HEK293 (cell line): ENCODE measurements at regions not wholly inside any gene's neighbourhood (a gene's known extent, or its start where the extent isn't known, plus 50 kb on each side); places are given as distances from the start of the nearest gene placed in this dataset.
"Not testable (repeated sequence)": the region's sequence is repeated elsewhere in the genome, so short reads cannot be mapped to it uniquely, and the experiment has no call there.

Experiments used
- CTCF ChIA-PET: fragments of 350-600 bp; formaldehyde crosslinking; extraction: SDS; loops from one replicate; lab custom pipeline; 2021; ENCODE audit warnings: antibody characterized with exemption; lab: Yijun Ruan, JAX
- POLR2A ChIA-PET: fragments of 300-600 bp; formaldehyde crosslinking; extraction: SDS; loops from one replicate; lab custom pipeline; 2020; ENCODE audit warnings: antibody characterized with exemption, inconsistent platforms; lab: Yijun Ruan, JAX
- H3K27ac ChIP-seq: fragments of 200-500 bp; sonication (Bioruptor generic); 2 replicates; pipeline ENCODE4 v1.5.1; 2014; ENCODE audit warnings: low read depth, low read length, control low read depth, inconsistent platforms; ENCODE audit errors: extremely low read depth
- H3K36me3 ChIP-seq, 2 experiments: fragments of 200-500 bp in 1 of 2; sonication (Bioruptor generic) in 1 of 2; 1 replicate in 1 of 2; 2 replicates in 1 of 2; pipeline ENCODE4 v1.5.1; 2014 to 2017; ENCODE audit warnings: inconsistent platforms in 2 of 2, low read length in 2 of 2; ENCODE audit not compliant: control insufficient read depth in 2 of 2, insufficient read depth in 1 of 2
- H3K4me1 ChIP-seq: fragments of 200-500 bp; sonication (Bioruptor generic); 2 replicates; pipeline ENCODE4 v1.5.1; 2014; ENCODE audit warnings: mild to moderate bottlenecking, low read length, inconsistent platforms; ENCODE audit not compliant: control insufficient read depth, insufficient read depth
- H3K4me3 ChIP-seq: 2 replicates; pipeline ENCODE4 v1.5.1; 2011; ENCODE audit warnings: low read depth, mild to moderate bottlenecking, control low read depth, low read length, moderate library complexity
- H3K9me3 ChIP-seq: fragments of 200-500 bp; sonication (Bioruptor generic); 2 replicates; pipeline ENCODE4 v1.5.1; 2014; ENCODE audit warnings: low read depth, low read length, inconsistent platforms; ENCODE audit not compliant: control insufficient read depth, insufficient read depth
- FEZF1 ChIP-seq: fragments of 450-650 bp; formaldehyde crosslinking; IDR thresholded peaks from 2 replicates; pipeline ENCODE4 v1.5.1; 2016; ENCODE audit warnings: missing biosample characterization, missing genetic modification characterization
- GLIS1 ChIP-seq: fragments of 450-650 bp; formaldehyde crosslinking; IDR thresholded peaks from 2 replicates; pipeline ENCODE4 v1.5.1; 2016; ENCODE audit warnings: missing biosample characterization, missing genetic modification characterization
- INSM2 ChIP-seq: fragments of 450-650 bp; formaldehyde crosslinking; IDR thresholded peaks from 2 replicates; pipeline ENCODE4 v1.5.1; 2016; ENCODE audit warnings: missing biosample characterization, missing genetic modification characterization
- SETDB1 ChIP-seq: IDR thresholded peaks from one replicate; pipeline ENCODE4 v1.6.1; 2017; ENCODE audit warnings: mild to moderate bottlenecking, low read length, moderate library complexity, mixed read lengths; ENCODE audit not compliant: insufficient read length
- ZFP3 ChIP-seq: fragments of 450-650 bp; formaldehyde crosslinking; IDR thresholded peaks from 2 replicates; pipeline ENCODE4 v1.5.1; 2016; ENCODE audit warnings: low read depth, missing biosample characterization, missing genetic modification characterization
- ZFP69B ChIP-seq: fragments of 450-650 bp; formaldehyde crosslinking; IDR thresholded peaks from 2 replicates; pipeline ENCODE4 v1.5.1; 2016; ENCODE audit warnings: missing biosample characterization, missing genetic modification characterization
- ZNF133 ChIP-seq: fragments of 450-650 bp; formaldehyde crosslinking; IDR thresholded peaks from 2 replicates; pipeline ENCODE4 v1.5.1; 2016; ENCODE audit warnings: missing biosample characterization, missing genetic modification characterization
- ZNF175 ChIP-seq: fragments of 450-650 bp; formaldehyde crosslinking; IDR thresholded peaks from 2 replicates; pipeline ENCODE4 v1.5.1; 2016; ENCODE audit warnings: missing biosample characterization, missing genetic modification characterization
- ZNF184 ChIP-seq: fragments of 450-650 bp; IDR thresholded peaks from 2 replicates; pipeline ENCODE4 v1.5.1; 2018; ENCODE audit warnings: missing biosample characterization, mild to moderate bottlenecking, missing genetic modification characterization
- ZNF2 ChIP-seq: fragments of 450-650 bp; formaldehyde crosslinking; IDR thresholded peaks from 2 replicates; pipeline ENCODE4 v1.5.1; 2016; ENCODE audit warnings: missing biosample characterization, missing genetic modification characterization
- ZNF223 ChIP-seq: fragments of 450-650 bp; formaldehyde crosslinking; IDR thresholded peaks from 2 replicates; pipeline ENCODE4 v1.5.1; 2016; ENCODE audit warnings: missing biosample characterization, missing genetic modification characterization
- ZNF274 ChIP-seq, 2 experiments: fragments of 200-500 bp in 1 of 2; fragments of 450-650 bp in 1 of 2; sonication (Bioruptor generic) in 1 of 2; formaldehyde crosslinking in 1 of 2; IDR thresholded peaks; 2 replicates each; pipeline versions ENCODE4 v1.5.1 to v1.6.1; 2014 to 2016; ENCODE audit warnings: borderline replicate concordance in 1 of 2, inconsistent platforms in 1 of 2, low read length in 1 of 2, missing biosample characterization in 1 of 2, missing genetic modification characterization in 1 of 2
- ZNF292 ChIP-seq: fragments of 450-650 bp; formaldehyde crosslinking; IDR thresholded peaks from 2 replicates; pipeline ENCODE4 v1.5.1; 2016; ENCODE audit warnings: low read depth, missing biosample characterization, missing genetic modification characterization, borderline replicate concordance
- ZNF394 ChIP-seq: fragments of 450-650 bp; formaldehyde crosslinking; IDR thresholded peaks from 2 replicates; pipeline ENCODE4 v1.5.1; 2016; ENCODE audit warnings: missing biosample characterization, missing genetic modification characterization, mild to moderate bottlenecking, moderate library complexity, borderline replicate concordance
- ZNF433 ChIP-seq: fragments of 450-650 bp; formaldehyde crosslinking; IDR thresholded peaks from 2 replicates; pipeline ENCODE4 v1.5.1; 2016; ENCODE audit warnings: missing biosample characterization, missing genetic modification characterization, low read depth
- ZNF571 ChIP-seq: fragments of 450-650 bp; formaldehyde crosslinking; IDR thresholded peaks from 2 replicates; pipeline ENCODE4 v1.5.0; 2017; ENCODE audit warnings: missing biosample characterization, missing genetic modification characterization
- ZNF660 ChIP-seq: fragments of 450-650 bp; IDR thresholded peaks from 2 replicates; pipeline ENCODE4 v1.5.1; 2018; ENCODE audit warnings: missing biosample characterization, mild to moderate bottlenecking, missing genetic modification characterization
- ZSCAN23 ChIP-seq: fragments of 450-650 bp; formaldehyde crosslinking; IDR thresholded peaks from 2 replicates; pipeline ENCODE4 v1.5.1; 2016; ENCODE audit warnings: missing biosample characterization, missing genetic modification characterization
- TF ChIP-seq, protein P1 (sequence below): fragments of 450-650 bp; formaldehyde crosslinking; IDR thresholded peaks from 2 replicates; pipeline ENCODE4 v1.5.1; 2017; ENCODE audit warnings: missing biosample characterization, mild to moderate bottlenecking, missing genetic modification characterization, moderate library complexity
- TF ChIP-seq, protein P2 (sequence below): fragments of 450-650 bp; formaldehyde crosslinking; IDR thresholded peaks from 2 replicates; pipeline ENCODE4 v1.5.1; 2016; ENCODE audit warnings: missing biosample characterization, missing genetic modification characterization

DNA sequence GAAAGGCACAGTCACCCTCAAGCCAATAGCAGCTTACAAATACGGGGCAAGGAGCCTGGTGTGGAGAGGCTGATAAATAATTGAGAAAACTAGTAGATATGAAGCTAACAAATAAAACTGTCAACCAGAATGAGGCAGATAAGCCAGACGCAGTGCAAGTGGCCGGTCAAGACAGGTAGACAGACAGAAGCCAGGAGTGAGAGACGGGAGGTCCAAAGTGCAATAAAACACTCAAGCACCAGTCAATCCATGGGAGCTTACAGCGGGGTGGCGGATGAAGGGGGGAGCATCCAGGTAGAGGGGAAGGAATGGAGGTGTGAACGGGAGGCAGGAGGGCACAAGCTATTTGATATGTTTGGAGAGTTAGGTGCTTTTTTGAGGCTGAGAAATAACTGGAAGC is 193.1 kb downstream of the FOXD4L6 start:
- TF ChIP-seq ZSCAN23, result no peak
- no peak for TF ChIP-seq ZNF433 (tag by site-specific recombination)
- no peak for TF ChIP-seq ZNF223
- no peak for TF ChIP-seq ZNF660 (tag by site-specific recombination)
- TF ChIP-seq ZNF133 (tag by site-specific recombination), result no peak
- no peak for TF ChIP-seq GLIS1 (tag by site-specific recombination)
- no peak for TF ChIP-seq ZNF394 (tag by site-specific recombination)
- TF ChIP-seq ZNF292, result no peak
- TF ChIP-seq FEZF1, result no peak
- TF ChIP-seq ZFP3, result no peak
- no peak for TF ChIP-seq ZNF2 (tag by site-specific recombination)
- TF ChIP-seq ZNF571, result no peak
- TF ChIP-seq ZNF175 (tag by site-specific recombination), result no peak
- no peak for TF ChIP-seq SETDB1
- TF ChIP-seq INSM2 (tag by site-specific recombination), result no peak
- Histone ChIP-seq H3K27ac (no peak overlapping the region), H3K4me1 (no peaks in the 10 kb centered on the region), H3K9me3 (no peaks in the 10 kb centered on the region), H3K36me3 (no peaks in the 10 kb centered on the region), H3K4me3 (no peak overlapping the region)
- ChIA-PET CTCF (no interaction called here), POLR2A (no interaction called here)

DNA sequence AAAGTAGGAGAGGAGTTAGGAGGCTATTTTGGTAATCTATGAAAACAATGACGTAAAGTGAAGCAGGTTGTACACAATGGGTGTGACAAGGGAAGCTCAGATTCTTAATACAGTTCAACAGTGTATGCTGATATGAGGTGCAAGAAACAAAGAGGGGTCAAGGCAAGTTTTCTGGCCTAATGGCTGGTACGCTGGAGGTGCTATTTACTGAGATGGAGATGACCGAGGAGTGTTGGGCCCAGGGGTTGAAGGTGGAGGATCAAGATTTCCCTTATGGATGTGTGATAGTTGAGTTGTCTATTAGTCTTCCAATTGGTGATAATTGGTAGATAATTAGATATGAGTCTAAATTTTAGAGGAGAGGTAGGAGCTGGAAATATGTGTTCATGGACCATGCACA is 194.0 kb downstream of the FOXD4L6 start:
- H3K36me3 ChIP-seq, POLR2A ChIA-PET, H3K4me3 ChIP-seq: not testable (repeated sequence)

GRCh38 chr9:40930426-40930825 is 198.1 kb downstream of the FOXD4L6 start:
- CTCF ChIA-PET, H3K27ac ChIP-seq, H3K9me3 ChIP-seq, H3K4me3 ChIP-seq, POLR2A ChIA-PET, H3K36me3 ChIP-seq, H3K4me1 ChIP-seq: not testable (repeated sequence)

More for the DNA sequence above, 194.0 kb downstream of the FOXD4L6 start:
- H3K9me3 ChIP-seq, H3K27ac ChIP-seq, H3K4me1 ChIP-seq, CTCF ChIA-PET: not testable (repeated sequence)

GRCh38 chr9:40929488-40929845 is 199.0 kb downstream of the FOXD4L6 start:
- POLR2A ChIA-PET, H3K27ac ChIP-seq, CTCF ChIA-PET, H3K36me3 ChIP-seq, H3K9me3 ChIP-seq, H3K4me1 ChIP-seq, H3K4me3 ChIP-seq: not testable (repeated sequence)

DNA sequence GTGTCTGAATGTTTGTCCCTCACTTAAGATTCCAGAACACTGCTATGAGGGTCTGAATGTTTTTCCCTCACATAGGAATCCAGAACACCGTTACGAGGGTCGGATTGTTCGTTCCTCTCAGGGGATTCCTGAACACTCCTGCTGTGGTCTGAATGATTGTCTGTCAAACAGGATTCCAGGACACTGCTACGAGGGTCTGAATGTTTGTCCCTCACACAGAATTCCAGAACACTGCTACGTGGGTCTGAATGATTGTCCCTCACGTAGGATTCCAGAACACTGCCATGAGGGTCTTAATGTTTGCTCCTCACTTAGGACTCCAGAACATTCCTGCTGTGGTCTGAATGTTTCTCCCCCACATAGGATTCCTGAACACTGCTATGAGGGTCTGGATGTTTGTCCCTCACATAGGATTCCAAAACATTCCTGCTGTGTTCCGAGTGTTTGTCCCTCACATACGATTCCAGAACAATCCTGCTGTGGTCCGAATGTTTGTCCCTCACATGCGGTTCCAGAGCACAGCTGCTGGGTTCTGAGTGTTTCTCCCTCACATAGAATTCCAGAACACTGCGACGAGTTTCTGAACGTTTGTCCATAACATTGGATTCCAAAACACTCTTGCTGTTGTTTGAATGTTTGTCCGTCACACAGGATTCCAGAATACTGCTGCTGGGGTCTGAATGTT is 199.5 kb downstream of the FOXD4L6 start:
- POLR2A ChIA-PET, result no interaction called here
- CTCF ChIA-PET, result no interaction called here
- no peak overlapping the region for H3K27ac ChIP-seq
- H3K4me3 ChIP-seq, result no peak overlapping the region
- H3K36me3 ChIP-seq, result no peaks in the 10 kb centered on the region
- H3K4me1 ChIP-seq, result no peaks in the 10 kb centered on the region
- H3K9me3 ChIP-seq, result no peaks in the 10 kb centered on the region
- TF ChIP-seq, protein P1, sequence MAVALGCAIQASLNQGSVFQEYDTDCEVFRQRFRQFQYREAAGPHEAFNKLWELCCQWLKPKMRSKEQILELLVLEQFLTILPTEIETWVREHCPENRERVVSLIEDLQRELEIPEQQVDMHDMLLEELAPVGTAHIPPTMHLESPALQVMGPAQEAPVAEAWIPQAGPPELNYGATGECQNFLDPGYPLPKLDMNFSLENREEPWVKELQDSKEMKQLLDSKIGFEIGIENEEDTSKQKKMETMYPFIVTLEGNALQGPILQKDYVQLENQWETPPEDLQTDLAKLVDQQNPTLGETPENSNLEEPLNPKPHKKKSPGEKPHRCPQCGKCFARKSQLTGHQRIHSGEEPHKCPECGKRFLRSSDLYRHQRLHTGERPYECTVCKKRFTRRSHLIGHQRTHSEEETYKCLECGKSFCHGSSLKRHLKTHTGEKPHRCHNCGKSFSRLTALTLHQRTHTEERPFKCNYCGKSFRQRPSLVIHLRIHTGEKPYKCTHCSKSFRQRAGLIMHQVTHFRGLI (tag by site-specific recombination), result no peak
- TF ChIP-seq ZNF274 (IDR thresholded peaks at IDR 0.05; ENCODE audit: low read length) (no peak), ZNF274 (tag by site-specific recombination; IDR thresholded peaks at IDR 0.05; ENCODE audit: borderline replicate concordance) (no peak), ZFP69B (tag by site-specific recombination) (no peak), ZNF184 (tag by site-specific recombination) (no peak)
- TF ChIP-seq, protein P2, sequence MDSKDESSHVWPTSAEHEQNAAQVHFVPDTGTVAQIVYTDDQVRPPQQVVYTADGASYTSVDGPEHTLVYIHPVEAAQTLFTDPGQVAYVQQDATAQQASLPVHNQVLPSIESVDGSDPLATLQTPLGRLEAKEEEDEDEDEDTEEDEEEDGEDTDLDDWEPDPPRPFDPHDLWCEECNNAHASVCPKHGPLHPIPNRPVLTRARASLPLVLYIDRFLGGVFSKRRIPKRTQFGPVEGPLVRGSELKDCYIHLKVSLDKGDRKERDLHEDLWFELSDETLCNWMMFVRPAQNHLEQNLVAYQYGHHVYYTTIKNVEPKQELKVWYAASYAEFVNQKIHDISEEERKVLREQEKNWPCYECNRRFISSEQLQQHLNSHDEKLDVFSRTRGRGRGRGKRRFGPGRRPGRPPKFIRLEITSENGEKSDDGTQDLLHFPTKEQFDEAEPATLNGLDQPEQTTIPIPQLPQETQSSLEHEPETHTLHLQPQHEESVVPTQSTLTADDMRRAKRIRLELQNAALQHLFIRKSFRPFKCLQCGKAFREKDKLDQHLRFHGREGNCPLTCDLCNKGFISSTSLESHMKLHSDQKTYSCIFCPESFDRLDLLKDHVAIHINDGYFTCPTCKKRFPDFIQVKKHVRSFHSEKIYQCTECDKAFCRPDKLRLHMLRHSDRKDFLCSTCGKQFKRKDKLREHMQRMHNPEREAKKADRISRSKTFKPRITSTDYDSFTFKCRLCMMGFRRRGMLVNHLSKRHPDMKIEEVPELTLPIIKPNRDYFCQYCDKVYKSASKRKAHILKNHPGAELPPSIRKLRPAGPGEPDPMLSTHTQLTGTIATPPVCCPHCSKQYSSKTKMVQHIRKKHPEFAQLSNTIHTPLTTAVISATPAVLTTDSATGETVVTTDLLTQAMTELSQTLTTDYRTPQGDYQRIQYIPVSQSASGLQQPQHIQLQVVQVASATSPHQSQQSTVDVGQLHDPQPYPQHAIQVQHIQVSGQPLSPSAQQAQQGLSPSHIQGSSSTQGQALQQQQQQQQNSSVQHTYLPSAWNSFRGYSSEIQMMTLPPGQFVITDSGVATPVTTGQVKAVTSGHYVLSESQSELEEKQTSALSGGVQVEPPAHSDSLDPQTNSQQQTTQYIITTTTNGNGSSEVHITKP (tag by site-specific recombination), result no peak
